ENCODE measurements at regions not wholly inside any gene's neighbourhood (a gene's known extent, or its start where the extent isn't known, plus 50 kb on each side); places are given as distances from the start of the nearest gene placed in this dataset.

GRCh38 chr20:41872930-41873329 is 254.8 kb upstream of the CHD6 start (continued):
- no peak for TF ChIP-seq REST (IDR thresholded peaks at IDR 0.05; ENCODE audit: low read depth, low read length)
- TF ChIP-seq, protein P1, sequence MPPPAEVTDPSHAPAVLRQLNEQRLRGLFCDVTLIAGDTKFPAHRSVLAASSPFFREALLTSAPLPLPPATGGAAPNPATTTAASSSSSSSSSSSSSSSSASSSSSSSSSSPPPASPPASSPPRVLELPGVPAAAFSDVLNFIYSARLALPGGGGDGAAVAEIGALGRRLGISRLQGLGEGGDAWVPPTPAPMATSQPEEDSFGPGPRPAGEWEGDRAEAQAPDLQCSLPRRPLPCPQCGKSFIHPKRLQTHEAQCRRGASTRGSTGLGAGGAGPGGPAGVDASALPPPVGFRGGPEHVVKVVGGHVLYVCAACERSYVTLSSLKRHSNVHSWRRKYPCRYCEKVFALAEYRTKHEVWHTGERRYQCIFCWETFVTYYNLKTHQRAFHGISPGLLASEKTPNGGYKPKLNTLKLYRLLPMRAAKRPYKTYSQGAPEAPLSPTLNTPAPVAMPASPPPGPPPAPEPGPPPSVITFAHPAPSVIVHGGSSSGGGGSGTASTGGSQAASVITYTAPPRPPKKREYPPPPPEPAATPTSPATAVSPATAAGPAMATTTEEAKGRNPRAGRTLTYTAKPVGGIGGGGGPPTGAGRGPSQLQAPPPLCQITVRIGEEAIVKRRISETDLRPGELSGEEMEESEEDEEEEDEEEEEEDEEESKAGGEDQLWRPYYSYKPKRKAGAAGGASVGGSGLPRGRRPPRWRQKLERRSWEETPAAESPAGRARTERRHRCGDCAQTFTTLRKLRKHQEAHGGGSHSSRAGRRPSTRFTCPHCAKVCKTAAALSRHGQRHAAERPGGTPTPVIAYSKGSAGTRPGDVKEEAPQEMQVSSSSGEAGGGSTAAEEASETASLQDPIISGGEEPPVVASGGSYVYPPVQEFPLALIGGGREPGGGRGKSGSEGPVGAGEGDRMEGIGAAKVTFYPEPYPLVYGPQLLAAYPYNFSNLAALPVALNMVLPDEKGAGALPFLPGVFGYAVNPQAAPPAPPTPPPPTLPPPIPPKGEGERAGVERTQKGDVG (CRISPR knock-in tag; IDR thresholded peaks at IDR 0.05) = no peak
- TF ChIP-seq ASH2L (IDR thresholded peaks at IDR 0.05; ENCODE audit: borderline replicate concordance, low read depth) = no peak
- TF ChIP-seq SMARCA5 (IDR thresholded peaks at IDR 0.05) = no peak
- TF ChIP-seq STAT3 (IDR thresholded peaks at IDR 0.05; ENCODE audit: low read depth, low read length) = no peak

DNA sequence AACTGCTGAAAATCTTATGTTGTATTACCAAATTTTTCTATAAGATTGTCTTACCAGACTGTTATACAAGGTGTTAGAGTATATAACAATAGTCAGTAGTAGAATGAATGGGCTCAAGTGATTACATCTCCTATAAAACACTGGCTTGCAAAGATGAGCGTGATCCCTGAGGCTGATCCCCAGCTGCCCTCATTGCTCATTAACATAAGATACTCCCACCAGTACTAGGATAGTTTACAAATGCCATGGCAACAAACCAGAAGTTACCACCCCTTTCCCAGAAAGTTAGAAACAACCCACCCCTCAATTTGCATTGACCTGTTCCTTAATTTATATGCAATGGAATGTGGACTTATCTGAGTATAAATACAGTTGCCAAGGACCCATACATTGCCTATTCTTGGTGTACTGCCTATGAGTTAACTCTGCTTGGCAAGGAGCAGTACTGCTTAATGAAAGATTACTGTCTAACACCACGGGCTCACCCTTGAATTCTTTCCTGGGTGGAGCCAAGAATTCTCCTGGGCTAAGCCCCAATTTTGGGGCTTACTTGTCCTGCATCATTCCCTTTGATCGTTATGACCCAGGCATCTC is 252.8 kb upstream of the CHD6 start:
- Histone ChIP-seq H3K36me3 (ENCODE audit: control insufficient read depth in 2 of 2, insufficient read depth in 2 of 2, low read length in 1 of 2) (no peaks in the 10 kb centered on the region), H3K4me2 (ENCODE audit: control insufficient read depth, insufficient read depth) (no peak overlapping the region), H3K9me3 (replicated peaks; ENCODE audit: control insufficient read depth, insufficient read depth, low read length) (no peaks in the 10 kb centered on the region; the same call in 2 of the 3 replicates), H2AFZ (ENCODE audit: control insufficient read depth, low read depth, low read length) (no peak overlapping the region), H3K27ac (ENCODE audit: control insufficient read depth, insufficient read depth) (no peak overlapping the region), H3K4me3 (no peak overlapping the region), H3K9ac (ENCODE audit: control insufficient read depth, insufficient read depth, low read length) (no peak overlapping the region), H3K27me3 (replicated peaks in 1 of 2; ENCODE audit: control insufficient read depth in 2 of 2, insufficient read depth in 2 of 2, low read length in 1 of 2) (no peaks in the 10 kb centered on the region; a peak in 1 of 4 replicates), H3K79me2 (ENCODE audit: control insufficient read depth, insufficient read depth, low read length) (no peaks in the 10 kb centered on the region), H3K4me1 (ENCODE audit: control insufficient read depth, insufficient read depth, low read length) (no peaks in the 10 kb centered on the region), H4K20me1 (ENCODE audit: control insufficient read depth, insufficient read depth) (no peaks in the 10 kb centered on the region)
- SMC1A ChIA-PET (ENCODE audit: uncharacterized antibody, unreplicated experiment) = no interaction called here
- intact Hi-C loops (cut with micrococcal nuclease; ENCODE audit: unreplicated experiment) (no loop called here), in situ Hi-C loops (cut with MboI) (no loop called here)
- 19% methylated on average over 3 of the region's 3 CpGs for WGBS (ENCODE audit: insufficient coverage, insufficient replicate concordance, low lambda C conversion rate, missing lambda C conversion rate)
- ATAC-seq (no peak), DNase-seq (ENCODE audit: low read depth, low spot score) (no peak), FAIRE-seq (no peak)
- BruUV-seq (replicated peaks) = no TSS peak
- RAD21 ChIA-PET (ENCODE audit: unreplicated experiment) = no interaction called here
- CTCF ChIA-PET = no interaction called here
- POLR2A ChIA-PET = no interaction called here
- TF ChIP-seq EED (IDR thresholded peaks at IDR 0.05; ENCODE audit: low read depth) (no peak), CEBPZ (IDR thresholded peaks at IDR 0.05; ENCODE audit: low read depth, low read length) (no peak), NBN (IDR thresholded peaks at IDR 0.05) (no peak), MTA2 (IDR thresholded peaks at IDR 0.05; ENCODE audit: low read depth) (no peak)
- TF ChIP-seq, protein P2, sequence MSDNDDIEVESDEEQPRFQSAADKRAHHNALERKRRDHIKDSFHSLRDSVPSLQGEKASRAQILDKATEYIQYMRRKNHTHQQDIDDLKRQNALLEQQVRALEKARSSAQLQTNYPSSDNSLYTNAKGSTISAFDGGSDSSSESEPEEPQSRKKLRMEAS (IDR thresholded peaks at IDR 0.05; ENCODE audit: low read depth, low read length) = no peak
